Fibroblast of the aortic adventitia (primary cell): ENCODE measurements at regions not wholly inside any gene's neighbourhood (a gene's known extent, or its start where the extent isn't known, plus 50 kb on each side); places are given as distances from the start of the nearest gene placed in this dataset.

Experiments used
- DNase-seq: peaks from one replicate; pipeline ENCODE4 v3.0.0-alpha.2; 2010; ENCODE audit warnings: low read depth
- H3K4me3 ChIP-seq: 2 replicates; pipeline ENCODE4 v1.5.1; 2011; ENCODE audit warnings: low read depth, mild to moderate bottlenecking, control low read depth, low read length, moderate library complexity
- CTCF ChIP-seq: IDR thresholded peaks from 2 replicates; pipeline ENCODE4 v1.5.1; 2011; ENCODE audit warnings: mild to moderate bottlenecking, low read length, control low read depth, inconsistent platforms; ENCODE audit not compliant: insufficient read depth

- no peak for TF ChIP-seq CTCF
- no peak overlapping the region for H3K4me3 ChIP-seq
- DNase-seq: no peak
Observed at GRCh38 chr3:137099364-137100219, 141.8 kb downstream of the IL20RB start.

DNA sequence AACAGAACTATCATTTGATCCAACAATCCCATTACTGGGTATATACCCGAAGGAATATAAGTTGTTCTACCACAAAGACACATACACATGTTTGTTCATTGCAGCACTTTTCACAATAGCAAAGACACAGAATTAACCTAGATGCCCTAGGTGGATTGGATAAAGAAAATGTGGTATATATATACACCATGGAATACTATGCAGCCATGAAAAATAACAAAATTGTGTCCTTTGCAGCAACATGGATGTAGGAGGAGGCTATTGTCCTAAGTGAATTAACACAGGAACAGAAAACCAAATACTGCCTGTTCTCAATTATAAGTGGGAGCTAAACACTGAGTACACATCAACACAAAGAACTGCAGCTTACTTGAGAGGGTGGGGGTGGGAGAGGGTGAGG lies 142.5 kb downstream of the IL20RB start:
- no peak for DNase-seq
- no peak for TF ChIP-seq CTCF
- no peak overlapping the region for H3K4me3 ChIP-seq

DNA sequence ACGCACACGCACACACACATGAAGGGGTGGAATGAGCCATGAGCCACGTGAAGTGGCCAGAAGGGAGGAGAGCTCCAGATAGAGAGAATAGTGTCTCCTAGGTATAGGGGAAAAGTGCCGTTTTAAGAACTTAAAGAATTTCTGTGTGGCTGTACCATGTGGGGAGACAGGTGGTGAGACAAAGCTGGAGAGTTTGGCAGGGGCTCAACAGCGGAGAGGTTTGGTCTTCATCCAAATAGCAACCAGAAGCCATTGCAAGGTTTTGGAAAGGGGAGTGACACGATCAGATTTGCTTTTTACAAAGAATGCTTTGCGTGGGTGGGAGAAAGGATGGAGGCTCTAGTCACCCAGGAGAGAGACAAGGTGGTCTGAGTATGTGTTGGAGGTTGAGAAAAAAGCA lies 146.0 kb downstream of the IL20RB start:
- no peak overlapping the region for H3K4me3 ChIP-seq
- TF ChIP-seq CTCF: no peak
- no peak for DNase-seq

DNA sequence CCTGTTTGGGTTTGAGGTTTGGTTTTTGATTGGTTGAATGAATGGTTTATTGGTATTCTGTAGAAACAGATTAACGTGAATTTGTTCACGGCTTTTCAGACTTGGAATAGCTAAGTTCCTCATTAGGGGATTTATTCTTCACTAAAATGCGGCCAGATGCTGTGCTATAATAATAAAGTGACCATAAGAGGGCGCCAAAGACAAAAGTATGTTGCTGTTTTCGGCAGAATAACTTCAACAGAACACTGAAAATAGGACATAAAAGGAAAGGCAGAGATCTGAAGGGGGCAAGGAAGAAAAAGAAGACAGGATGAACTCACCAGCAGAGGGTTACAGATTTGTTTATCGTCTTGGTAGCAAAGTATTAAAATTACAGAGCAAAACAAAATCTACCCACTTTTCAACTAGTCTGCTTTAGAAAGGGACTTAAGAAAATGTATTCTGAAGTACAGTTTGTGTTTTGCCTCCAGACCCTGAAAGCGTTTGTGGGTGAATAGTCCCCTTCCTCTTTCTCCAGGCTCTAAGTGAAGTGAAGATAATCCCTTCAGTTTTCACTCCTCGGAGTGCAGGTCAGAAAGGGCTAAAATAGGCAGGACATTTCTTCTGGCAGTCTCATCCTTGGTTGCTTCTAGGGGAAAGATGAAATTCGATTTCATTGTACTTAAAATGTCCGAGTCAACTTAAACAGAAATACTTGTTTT lies 147.6 kb downstream of the IL20RB start:
- H3K4me3 ChIP-seq: peak overlapping the region; percentile 23
- DNase-seq: peak; percentile 76
- TF ChIP-seq CTCF: peak; percentile 61

DNA sequence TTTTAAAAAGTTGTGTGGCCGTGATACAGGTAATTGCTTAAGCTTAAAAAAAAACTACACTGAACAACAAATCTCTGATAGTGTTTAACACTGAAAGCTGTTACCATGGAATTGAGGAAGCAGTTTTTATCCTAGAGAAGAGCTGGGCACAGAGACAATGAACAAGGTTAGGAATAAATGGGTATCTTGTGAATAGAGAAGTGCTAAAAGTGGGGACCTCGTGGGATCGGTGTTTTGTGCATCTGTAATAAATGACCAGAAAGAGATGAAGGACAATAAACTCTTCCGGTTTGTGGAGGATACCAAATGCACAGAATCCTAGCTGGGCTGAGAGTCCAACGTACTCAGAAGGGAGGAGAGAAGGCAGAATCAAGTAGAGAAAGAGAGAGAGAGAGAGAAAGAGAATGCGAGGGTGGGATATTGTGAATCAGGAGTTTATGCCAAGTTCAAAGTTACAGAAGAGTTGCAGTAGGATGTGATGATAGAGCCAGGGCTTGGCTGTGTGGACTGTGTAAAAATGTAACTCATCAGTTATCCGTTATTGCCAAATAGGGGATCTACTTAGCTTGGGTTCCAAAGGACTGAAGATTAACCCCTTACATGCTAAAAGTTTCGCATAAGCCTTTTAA lies 148.9 kb downstream of the IL20RB start:
- H3K4me3 ChIP-seq: no peak overlapping the region
- TF ChIP-seq CTCF: no peak
- peak; percentile 6 for DNase-seq

GRCh38 chr3:137108699-137109440 lies 151.1 kb downstream of the IL20RB start:
- H3K4me3 ChIP-seq: no peak overlapping the region
- DNase-seq: no peak
- TF ChIP-seq CTCF: no peak
